Lung (tissue), 11 donors: ENCODE measurements at regions not wholly inside any gene's neighbourhood (a gene's known extent, or its start where the extent isn't known, plus 50 kb on each side); places are given as distances from the start of the nearest gene placed in this dataset.

Experiments
- ATAC-seq: fragments of 200-7000 bp; cut with Tn5 transposase; one replicate; pipeline ENCODE4 v1.9.1; 2020; ENCODE audit warnings: moderate number of reproducible peaks; ENCODE audit not compliant: insufficient read depth, low FRiP score
- DNase-seq, 3 donors: peaks; one replicate each; pipeline ENCODE4 v3.0.0-alpha.2; 2013 to 2017
- H3K27ac ChIP-seq, 2 donors: one replicate each; pipeline ENCODE4 v1.5.1; 2013; ENCODE audit warnings: mild to moderate bottlenecking in 2 of 2, moderate library complexity in 2 of 2, control low read depth in 1 of 2, inconsistent platforms in 1 of 2, low read depth in 1 of 2, low read length in 1 of 2
- H3K27me3 ChIP-seq, 3 donors: one replicate each; pipeline ENCODE4 v1.5.1; 2013; ENCODE audit warnings: low read length in 2 of 3; ENCODE audit not compliant: control insufficient read depth in 3 of 3, insufficient read depth in 3 of 3
- H3K36me3 ChIP-seq, 4 donors: one replicate each; pipeline ENCODE4 v1.5.1; 2013; ENCODE audit warnings: low read length in 4 of 4, mild to moderate bottlenecking in 1 of 4, moderate library complexity in 1 of 4; ENCODE audit not compliant: control insufficient read depth in 4 of 4, insufficient read depth in 4 of 4
- H3K4me1 ChIP-seq, 5 donors: one replicate each; pipeline ENCODE4 v1.5.1; 2013; ENCODE audit warnings: low read length in 5 of 5, mild to moderate bottlenecking in 2 of 5, moderate library complexity in 1 of 5; ENCODE audit not compliant: control insufficient read depth in 5 of 5, insufficient read depth in 5 of 5
- H3K4me3 ChIP-seq: one replicate; pipeline ENCODE4 v1.5.1; 2013; ENCODE audit warnings: mild to moderate bottlenecking, control low read depth, moderate library complexity
- H3K9ac ChIP-seq, 2 donors: one replicate each; pipeline ENCODE4 v1.5.1; 2013; ENCODE audit warnings: low read length in 2 of 2, control low read depth in 1 of 2; ENCODE audit not compliant: insufficient read depth in 1 of 2
- H3K9me3 ChIP-seq, 4 donors: one replicate each; pipeline ENCODE4 v1.5.1; 2013; ENCODE audit warnings: low read length in 3 of 4, mild to moderate bottlenecking in 1 of 4, moderate library complexity in 1 of 4; ENCODE audit not compliant: control insufficient read depth in 4 of 4, insufficient read depth in 3 of 4
- CTCF ChIP-seq: IDR thresholded peaks from 2 replicates; pipeline ENCODE4 v1.5.1; 2012; ENCODE audit warnings: mild to moderate bottlenecking; ENCODE audit errors: control extremely low read depth, extremely low read depth
- WGBS, 2 donors: extraction: QIAGEN DNeasy Blood & Tissue Kit; methylation state at CpG; one replicate each; pipeline ENCODE4 v1.1.7; 2013; 5-methylcytosine and 5-hydroxymethylcytosine counted together
- donor health status: control.
- donor health status: control.
- donor health status: Bipolar disorder and iron deficiency.
- donor health status: healthy.
- donor health status: DM: yes; HTN: yes; CAD: no.

- Histone ChIP-seq H3K9me3 (no peaks in the 10 kb centered on the region), H3K4me3 (no peak overlapping the region), H3K9ac (no peak overlapping the region), H3K4me1 (peaks cover 0 to 4% (median 0%) of the 10 kb centered on the region in 5 donors), H3K36me3 (no peaks in the 10 kb centered on the region), H3K27me3 (peaks cover 0 to 2% (median 0%) of the 10 kb centered on the region in 3 donors), H3K27ac (no peak overlapping the region)
- WGBS, 2 donors = 88 to 97% methylated on average over 1 of the region's 1 CpG
- DNase-seq (no peak), ATAC-seq (no peak)
- no peak for TF ChIP-seq CTCF
These were observed 1518.3 kb upstream of the SLC10A2 start for GRCh38 chr13:104584481-104584880.

GRCh38 chr13:104580931-104581330 lies 1514.7 kb upstream of the SLC10A2 start:
- no peak for ATAC-seq
- no peaks in the 10 kb centered on the region for H3K36me3 ChIP-seq
- 84 to 87% methylated on average over 2 of the region's 2 CpGs for WGBS, 2 donors
- H3K27me3 ChIP-seq = peaks cover 0 to 2% (median 0%) of the 10 kb centered on the region in 3 donors
- H3K9ac ChIP-seq = no peak overlapping the region
- H3K4me1 ChIP-seq = peaks cover 0 to 17% (median 3%) of the 10 kb centered on the region in 5 donors
- DNase-seq = no peak
- no peak overlapping the region for H3K27ac ChIP-seq
- TF ChIP-seq CTCF = no peak
- H3K9me3 ChIP-seq = no peaks in the 10 kb centered on the region
- no peak overlapping the region for H3K4me3 ChIP-seq

GRCh38 chr13:104577071-104577815 lies 1511.0 kb upstream of the SLC10A2 start:
- peaks cover 0 to 16% (median 3%) of the 10 kb centered on the region in 5 donors for H3K4me1 ChIP-seq
- H3K9me3 ChIP-seq = no peaks in the 10 kb centered on the region
- no peak for TF ChIP-seq CTCF
- H3K27ac ChIP-seq = no peak overlapping the region
- no peak overlapping the region for H3K4me3 ChIP-seq
- H3K9ac ChIP-seq = peak overlapping the region in 1 of 2 donors; percentile 13
- no peaks in the 10 kb centered on the region for H3K36me3 ChIP-seq
- ATAC-seq (no peak), DNase-seq (peak in 2 of 3 donors; percentile 59 to 68)
- no peaks in the 10 kb centered on the region for H3K27me3 ChIP-seq
- 77 to 79% methylated on average over 4 of the region's 4 CpGs for WGBS, 2 donors
